Choroid plexus epithelial cell (primary cell): ENCODE measurements at regions not wholly inside any gene's neighbourhood (a gene's known extent, or its start where the extent isn't known, plus 50 kb on each side); places are given as distances from the start of the nearest gene placed in this dataset.

Source experiments
- DNase-seq: peaks from one replicate; pipeline ENCODE4 v3.0.0-alpha.2; 2010; ENCODE audit warnings: low read depth
- H3K4me3 ChIP-seq: 2 replicates; pipeline ENCODE4 v1.5.1; 2011; ENCODE audit warnings: low read depth, mild to moderate bottlenecking, control low read depth, low read length, moderate library complexity
- TF ChIP-seq, protein P1 (sequence below): conservative IDR thresholded peaks from 2 replicates; pipeline ENCODE4 v1.5.1; 2011; ENCODE audit warnings: low read depth, mild to moderate bottlenecking, control low read depth, inconsistent platforms, low read length, moderate library complexity

GRCh38 chr15:38863381-38863780, 298.8 kb upstream of the RASGRP1 start:
- no peak overlapping the region for H3K4me3 ChIP-seq
- TF ChIP-seq, protein P1, sequence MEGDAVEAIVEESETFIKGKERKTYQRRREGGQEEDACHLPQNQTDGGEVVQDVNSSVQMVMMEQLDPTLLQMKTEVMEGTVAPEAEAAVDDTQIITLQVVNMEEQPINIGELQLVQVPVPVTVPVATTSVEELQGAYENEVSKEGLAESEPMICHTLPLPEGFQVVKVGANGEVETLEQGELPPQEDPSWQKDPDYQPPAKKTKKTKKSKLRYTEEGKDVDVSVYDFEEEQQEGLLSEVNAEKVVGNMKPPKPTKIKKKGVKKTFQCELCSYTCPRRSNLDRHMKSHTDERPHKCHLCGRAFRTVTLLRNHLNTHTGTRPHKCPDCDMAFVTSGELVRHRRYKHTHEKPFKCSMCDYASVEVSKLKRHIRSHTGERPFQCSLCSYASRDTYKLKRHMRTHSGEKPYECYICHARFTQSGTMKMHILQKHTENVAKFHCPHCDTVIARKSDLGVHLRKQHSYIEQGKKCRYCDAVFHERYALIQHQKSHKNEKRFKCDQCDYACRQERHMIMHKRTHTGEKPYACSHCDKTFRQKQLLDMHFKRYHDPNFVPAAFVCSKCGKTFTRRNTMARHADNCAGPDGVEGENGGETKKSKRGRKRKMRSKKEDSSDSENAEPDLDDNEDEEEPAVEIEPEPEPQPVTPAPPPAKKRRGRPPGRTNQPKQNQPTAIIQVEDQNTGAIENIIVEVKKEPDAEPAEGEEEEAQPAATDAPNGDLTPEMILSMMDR, result no peak
- no peak for DNase-seq

DNA sequence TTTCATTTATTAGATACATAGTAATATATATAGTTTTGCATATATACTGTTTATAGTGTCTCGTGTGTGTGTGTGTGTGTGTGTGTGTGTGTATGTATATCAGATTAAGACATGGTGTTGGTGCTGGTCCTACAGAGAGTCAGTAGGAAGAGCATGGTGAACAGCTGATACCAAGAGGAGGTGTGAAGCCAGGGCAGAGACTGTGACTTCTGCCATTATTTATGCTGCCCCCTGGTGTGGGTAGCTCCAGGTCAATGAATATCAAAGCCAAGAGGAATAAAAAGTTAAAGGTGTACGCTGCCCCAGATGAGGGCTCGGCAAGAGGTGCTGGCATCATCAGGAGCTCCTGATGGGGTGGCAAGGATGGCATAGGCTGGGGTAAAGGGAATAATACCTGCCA, 299.5 kb upstream of the RASGRP1 start:
- TF ChIP-seq, protein P1, result peak; percentile 34
- DNase-seq, result no peak
- no peak overlapping the region for H3K4me3 ChIP-seq

GRCh38 chr15:38864827-38865581, 300.4 kb upstream of the RASGRP1 start:
- H3K4me3 ChIP-seq, result no peak overlapping the region
- TF ChIP-seq, protein P1, result peak; percentile 23
- peak; percentile 98 for DNase-seq

- DNase-seq, result peak; percentile 55
- TF ChIP-seq, protein P1, result no peak
- no peak overlapping the region for H3K4me3 ChIP-seq
These were observed 302.9 kb upstream of the RASGRP1 start for GRCh38 chr15:38867556-38867955.

DNA sequence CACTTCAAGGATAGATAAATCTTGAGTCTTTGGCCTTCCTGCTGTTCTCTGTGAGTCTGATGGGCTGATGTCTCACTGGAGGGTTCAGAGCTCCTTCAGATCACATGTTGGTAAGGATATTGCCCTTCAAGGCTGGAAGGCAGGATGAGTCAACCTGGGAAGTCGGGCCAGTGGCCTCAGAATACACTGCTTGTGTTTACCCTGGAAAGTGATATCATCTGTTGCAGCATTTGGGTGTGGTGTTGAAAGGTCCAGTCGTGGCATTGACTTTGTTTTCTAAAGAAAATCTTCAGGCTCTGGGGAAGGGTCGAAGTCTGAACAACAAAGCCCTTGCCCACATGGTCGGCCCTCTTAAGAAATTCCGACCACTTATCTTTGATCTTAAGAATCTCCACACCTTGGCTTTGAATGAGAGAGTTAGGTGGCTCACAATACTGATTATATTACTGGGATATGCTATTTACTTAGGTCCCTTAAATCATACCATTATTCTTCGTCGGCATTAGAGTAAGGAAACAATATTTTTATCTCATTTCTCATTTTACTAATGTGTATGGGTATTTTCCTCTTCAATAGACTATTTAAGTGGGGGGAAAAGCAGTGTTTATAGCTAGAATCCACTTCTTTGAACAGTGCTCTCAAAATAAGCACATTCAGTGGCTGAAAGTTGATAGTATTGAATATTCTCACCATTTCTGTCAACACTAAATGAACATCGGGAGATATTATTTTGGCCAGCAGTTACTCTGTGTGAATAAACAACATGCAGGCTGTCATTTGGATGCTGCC, 303.9 kb upstream of the RASGRP1 start:
- TF ChIP-seq, protein P1, result no peak
- DNase-seq, result peak; percentile 91
- H3K4me3 ChIP-seq, result no peak overlapping the region

DNA sequence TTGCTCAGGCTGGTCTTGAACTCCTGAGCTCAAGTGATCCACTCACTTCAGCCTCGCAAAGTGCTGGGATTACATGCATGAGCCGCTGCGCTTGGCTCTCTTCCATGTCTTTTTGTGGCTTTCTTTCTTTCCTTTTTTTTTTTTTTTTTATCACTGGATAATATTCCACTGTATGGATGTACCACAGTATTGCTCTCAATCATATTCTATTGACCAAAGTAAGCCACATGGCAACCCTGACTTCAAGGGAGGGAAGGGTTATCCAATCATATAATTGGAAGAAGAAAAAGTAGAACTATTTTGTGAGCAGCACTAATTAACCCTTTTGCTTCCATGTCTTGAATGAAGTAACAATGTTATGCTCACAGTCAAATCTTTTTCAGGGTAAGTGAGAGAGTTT, 307.0 kb upstream of the RASGRP1 start:
- DNase-seq, result no peak
- H3K4me3 ChIP-seq, result no peak overlapping the region
- TF ChIP-seq, protein P1, result no peak
